ENCODE measurements at regions not wholly inside any gene's neighbourhood (a gene's known extent, or its start where the extent isn't known, plus 50 kb on each side); places are given as distances from the start of the nearest gene placed in this dataset.

DNA sequence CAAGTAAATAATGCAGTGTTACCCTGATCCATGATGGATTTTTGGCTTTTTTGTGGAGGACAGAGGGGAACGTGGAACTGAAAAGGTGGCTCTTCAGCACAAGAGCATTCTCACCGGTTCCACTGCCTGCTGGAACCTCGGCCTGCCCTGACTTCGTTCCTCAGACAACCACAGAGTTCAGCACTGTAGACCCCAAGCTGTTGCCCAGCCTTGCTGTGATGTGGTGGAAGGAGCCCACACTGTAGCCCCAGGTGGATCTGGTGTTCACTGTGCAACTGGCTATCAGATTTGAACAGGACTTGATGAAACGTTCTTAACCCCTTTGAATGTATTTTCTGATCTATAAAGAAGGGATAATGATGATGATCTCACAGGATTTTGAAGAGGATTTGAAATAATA, 293.5 kb downstream of the TRIB2 start:
- TF ChIP-seq CTCF (IDR thresholded peaks at IDR 0.05 in 4 of 5, conservative IDR thresholded peaks at IDR 0.05 in 1 of 5): no peak
- no peak for TF ChIP-seq POLR2A (IDR thresholded peaks at IDR 0.05)

All from gastrocnemius medialis (tissue), 4 donors.